Suppressor macrophage (primary cell): ENCODE measurements at regions not wholly inside any gene's neighbourhood (a gene's known extent, or its start where the extent isn't known, plus 50 kb on each side); places are given as distances from the start of the nearest gene placed in this dataset.
A peak's percentile ranks its signal among the peaks of the same experiment; 100 is the strongest.
"Not testable (repeated sequence)": the region's sequence is repeated elsewhere in the genome, so short reads cannot be mapped to it uniquely, and the experiment has no call there.

Experiments used
- DNase-seq, 4 experiments: peaks; one replicate each; pipeline ENCODE4 v3.0.0-alpha.2; 2020 to 2022

DNA sequence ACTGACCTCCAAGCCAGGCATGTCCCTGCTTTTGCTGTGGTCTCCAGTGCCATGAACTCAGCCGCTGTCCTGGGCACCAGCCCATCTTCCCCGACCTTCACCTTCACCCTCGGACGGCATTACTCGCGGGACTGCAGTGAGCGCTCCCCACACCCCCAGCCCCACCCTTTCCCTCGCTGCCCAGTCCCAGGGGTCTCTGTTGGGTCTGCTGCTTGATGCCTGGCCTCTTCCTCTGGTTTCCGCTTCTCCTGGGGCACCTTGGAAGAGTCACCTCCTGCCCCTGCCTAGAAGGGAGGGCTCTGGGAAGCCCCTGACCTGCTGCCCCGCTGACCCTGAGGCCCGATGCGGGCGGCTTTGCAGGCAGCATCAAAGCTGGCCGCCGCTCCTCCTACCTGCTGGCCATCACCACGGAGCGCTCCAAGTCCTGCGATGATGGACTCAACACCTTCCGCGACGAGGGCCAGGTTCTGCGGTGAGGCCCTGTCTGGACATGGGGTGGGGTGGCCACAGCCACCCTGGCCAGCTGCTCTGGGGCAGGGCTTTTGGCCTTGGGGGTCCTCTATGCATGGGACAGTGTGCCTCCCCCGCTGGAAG is 102.3 kb downstream of the ZNF267 start:
- not testable (repeated sequence) for DNase-seq

DNA sequence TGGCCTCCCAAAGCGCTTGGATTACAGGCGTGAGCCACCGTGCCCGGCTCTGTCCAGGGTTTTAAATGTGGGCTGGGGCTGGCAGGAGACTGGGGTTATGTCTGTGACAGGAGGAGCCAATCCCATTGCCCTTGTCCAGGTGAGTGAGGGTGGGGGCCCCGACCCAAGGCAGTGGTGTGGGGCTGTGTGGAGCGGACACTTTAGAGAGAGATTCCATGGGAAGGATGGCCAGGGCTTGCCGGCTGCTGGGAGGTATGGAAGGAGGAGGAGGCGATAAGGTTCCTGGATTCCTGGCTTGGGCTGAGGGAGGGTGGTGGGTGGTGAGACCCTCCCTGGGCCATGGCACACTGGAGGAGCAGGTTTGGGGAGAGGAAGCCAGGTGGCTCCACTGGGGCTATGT is 104.9 kb downstream of the ZNF267 start:
- not testable (repeated sequence) for DNase-seq

DNA sequence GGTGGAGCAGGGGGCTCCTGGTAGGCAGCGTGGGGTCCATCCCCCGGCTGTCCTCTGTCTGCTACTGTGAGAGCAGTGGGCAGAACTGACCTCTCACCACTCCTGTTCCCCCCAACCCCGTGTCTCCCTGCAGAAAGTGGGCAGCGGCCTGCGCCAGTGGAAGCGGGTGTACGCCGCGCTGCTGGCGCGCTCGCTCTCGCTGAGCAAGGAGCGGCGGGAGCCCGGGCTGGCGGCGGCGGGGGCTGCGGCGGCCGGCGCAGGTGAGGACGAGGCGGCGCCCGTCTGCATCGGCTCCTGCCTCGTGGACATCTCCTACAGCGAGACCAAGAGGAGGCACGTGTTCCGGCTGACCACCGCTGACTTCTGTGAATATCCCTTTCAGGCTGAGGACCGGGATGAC is 108.1 kb downstream of the ZNF267 start:
- DNase-seq = not testable (repeated sequence)

DNA sequence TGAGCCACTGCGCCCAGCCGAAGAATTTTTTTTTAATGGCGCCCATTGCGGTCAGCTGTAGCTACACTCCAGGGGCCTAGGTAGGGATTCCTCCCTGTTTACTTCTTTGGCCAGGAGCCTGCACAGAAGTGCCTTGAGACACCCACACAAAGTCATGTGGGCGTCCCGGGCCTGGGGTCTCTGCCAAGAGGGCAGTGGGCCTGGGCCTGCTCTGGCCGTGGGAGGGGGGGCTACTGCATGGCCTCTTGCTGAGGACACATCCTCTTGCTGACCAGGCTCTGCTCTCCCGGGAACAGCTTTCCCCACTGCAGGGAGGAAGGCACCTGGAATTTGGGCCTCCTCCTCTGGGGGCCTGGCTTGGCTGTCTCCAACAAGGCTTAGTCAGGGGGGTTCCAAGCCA is 109.4 kb downstream of the ZNF267 start:
- not testable (repeated sequence) for DNase-seq

DNA sequence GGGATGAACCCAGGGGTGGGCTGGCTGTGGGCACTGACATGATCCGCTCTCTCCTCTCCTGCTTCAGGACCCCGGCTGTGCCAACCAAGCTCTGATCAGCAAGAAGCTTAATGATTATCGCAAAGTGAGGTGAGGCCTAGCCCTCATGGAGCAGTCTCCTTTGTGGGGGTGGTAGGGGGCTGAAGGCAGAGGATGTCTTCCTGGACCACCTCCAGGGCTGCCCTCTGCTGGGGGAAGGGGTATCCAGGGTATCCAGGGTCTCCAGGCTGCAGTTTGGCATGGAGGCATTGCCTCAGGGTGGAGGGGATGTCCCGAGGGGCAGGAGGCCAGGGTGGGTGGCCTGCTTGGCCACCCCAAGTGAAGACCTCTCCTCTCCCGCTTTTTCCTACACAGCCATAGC is 110.1 kb downstream of the ZNF267 start:
- DNase-seq = not testable (repeated sequence)

DNA sequence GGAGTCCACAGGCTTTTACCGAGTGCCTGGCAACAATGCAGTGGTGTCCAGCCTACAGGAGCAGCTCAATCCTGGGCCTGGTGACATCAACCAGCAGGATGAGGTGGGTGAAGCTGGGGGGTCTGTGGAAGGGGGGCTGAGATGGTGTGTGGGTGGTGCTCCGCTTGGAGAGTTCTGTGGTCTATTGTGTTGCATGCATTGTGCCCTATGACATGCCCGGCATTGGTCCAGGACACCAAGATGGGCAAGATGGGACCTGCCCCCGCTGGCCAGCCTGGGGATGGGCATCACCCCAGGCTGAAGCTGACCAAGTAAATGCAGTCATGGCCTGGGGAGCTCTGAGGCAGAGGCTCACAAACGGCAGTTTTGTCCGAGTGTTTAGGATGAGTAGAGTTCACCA is 113.3 kb downstream of the ZNF267 start:
- not testable (repeated sequence) for DNase-seq

DNA sequence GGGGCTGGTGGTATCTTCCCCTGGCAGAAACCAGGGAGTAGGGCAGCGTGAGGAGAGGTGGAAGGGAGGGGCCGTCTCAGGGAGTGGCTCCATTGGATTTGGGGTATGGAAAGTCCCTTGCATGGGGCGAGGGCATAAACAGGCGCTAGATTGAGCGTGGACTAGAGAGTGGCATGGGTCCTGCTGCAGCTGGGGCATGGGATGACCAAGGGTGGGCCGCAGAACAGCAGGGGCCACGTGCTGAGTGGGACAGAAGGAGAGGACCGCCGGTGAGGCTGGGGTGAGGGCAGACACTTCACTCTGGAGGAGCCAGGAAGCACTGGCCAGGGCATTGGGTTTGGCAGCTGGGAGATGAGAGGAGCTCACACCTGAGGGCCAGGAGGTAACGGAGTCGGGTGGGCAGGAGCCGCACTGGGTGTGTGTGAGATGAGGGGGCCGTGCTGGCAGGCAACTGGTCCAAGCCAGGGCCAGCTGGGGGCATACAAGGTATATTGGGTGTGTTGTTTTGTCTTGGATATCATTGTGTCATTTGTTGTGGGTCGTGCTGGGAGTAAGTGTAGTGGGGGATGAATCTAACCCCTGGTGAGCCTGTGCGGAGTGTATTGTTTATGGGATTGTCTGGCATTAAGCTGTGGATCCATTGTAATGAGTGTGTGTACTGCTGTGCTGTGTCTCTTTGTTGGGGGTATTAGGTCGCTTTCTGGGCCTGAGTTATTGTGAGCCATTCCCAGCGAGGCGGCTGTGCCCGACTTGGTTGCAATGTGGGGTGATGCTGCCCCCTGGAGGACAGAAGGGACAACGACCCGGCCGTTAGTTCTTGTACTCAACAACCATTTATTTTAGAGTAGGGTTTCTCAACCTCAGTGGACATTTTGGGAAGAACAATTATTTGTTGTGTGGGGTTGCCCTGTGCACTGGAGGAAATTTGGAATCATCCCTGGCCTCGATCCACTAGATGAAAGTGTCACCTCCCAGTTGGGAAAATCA is 115.3 kb downstream of the ZNF267 start:
- DNase-seq = not testable (repeated sequence)

DNA sequence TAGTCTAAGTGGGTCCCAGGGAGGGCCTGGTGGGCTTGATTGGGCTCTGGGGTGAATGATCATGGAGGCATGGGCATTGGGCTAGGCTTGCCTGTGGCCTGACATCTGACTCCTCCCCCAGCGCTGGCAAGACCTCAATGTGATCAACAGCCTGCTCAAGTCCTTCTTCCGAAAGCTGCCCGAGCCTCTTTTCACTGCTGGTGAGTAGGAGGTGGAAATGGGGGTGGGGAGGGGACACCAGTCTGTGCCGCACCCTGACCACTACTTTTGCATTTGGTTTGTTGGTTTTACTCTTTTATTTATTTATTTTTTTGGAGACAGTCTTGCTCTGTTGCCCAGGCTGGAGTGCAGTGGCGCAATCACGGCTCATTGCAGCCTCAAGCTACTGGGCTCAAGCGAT is 116.7 kb downstream of the ZNF267 start:
- DNase-seq = not testable (repeated sequence)

DNA sequence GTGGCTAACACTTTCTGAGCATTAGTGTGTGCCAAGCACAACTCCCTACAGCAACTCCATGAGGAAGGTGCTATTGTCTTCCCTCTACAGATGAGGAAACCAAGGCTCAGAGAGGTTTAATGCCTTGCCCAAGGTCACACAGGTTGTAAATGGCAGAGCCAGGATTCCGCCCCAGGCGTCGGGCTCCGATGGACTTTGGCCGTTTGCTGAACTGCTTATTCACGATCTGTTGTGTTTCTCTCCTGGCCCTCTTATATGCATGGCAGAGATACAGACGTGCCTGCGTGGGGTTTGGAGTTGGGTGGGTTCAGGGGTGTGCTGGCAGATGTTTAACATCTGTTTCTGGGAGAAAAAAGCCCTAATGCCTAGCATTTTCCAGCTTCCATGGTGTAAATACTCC is 117.4 kb downstream of the ZNF267 start:
- not testable (repeated sequence) for DNase-seq

DNA sequence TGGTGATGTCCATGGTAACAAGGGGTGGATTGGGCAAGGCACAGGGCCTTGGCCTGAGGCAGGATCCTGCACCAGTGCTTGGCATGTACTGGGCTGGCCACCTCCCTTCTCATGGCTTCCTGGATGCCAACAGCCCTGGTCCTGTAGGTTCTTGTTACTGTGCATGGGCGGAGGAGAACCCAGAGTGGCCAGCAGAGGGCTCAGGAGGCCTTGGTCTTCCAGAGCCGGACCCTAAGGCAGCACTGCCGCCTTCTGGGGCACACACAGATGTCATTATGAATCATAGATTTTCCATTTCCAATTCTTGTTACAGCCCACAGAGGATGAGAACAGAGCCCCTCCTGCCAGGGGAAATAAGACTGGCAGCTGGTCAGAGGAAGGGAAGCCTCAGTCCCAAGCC is 122.7 kb downstream of the ZNF267 start:
- DNase-seq = not testable (repeated sequence)

DNA sequence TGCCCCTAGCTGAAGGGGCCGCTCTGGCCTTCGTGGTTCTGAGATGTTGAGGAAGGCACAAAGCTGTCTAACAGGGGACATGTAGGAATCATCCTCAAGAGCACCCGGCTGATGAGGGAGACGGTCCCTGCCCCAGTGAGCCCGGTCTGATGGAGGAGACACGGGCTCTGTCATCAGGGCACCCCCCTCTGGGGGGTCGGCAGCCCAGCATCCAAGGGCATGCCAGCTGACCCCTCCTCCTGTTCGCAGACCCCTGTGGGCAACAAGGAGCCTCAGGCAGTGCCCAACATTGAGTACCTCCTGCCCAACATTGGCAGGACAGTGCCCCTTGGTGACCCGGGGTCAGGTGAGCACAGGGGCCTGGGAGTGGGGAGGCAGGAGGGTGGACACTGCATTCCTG is 128.9 kb downstream of the ZNF267 start:
- DNase-seq = not testable (repeated sequence)

DNA sequence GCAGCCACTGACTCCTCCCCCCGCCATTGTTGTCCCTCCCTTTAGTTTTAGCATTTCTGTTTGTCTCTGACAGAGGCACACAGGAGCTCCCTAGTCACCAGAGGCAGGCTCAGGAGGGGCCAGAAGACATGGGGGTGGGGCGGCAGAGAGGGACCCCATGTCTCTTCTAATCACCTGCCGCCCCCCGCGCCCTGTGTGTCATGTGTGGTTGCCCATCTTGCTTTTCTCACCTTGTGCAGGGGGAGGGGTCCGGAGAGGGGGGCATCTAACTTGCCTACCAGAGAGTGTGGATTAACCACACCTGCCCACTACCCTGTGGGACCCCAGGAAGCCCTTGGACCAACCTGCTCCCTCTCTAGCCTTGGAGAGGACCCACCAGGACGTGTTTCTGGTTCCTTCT is 130.2 kb downstream of the ZNF267 start:
- DNase-seq = not testable (repeated sequence)

DNA sequence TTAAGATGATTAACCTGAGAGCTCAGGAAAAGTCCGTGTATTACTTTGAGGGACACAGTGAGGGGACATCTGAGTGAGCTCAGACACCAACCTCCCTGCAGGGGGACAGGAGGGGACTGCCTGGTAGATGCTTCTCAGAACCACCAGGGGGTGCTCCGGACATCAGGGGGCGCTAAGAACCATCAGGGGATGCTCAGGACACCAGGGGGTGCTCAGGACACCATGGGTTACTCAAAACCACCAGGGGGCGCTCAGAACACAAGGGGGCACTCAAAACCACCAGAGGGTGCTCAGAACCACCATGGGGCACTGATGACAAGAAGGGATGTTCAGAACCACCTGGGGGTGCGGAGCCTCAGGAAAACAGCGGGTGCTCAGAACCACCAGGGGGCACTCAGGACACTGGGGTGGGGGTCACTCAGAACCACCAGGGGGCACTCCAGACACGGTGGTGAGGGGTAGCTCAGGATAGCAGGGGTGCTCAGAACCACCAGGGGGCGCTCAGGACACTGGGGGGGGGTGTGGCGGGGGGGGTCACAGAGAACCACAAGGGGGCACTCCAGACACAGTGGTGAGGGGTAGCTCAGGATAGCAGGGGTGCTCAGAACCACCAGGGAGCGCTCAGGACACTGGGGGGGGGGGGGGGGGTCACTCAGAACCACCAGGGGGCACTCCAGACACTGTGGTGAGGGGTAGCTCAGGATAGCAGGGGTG is 165.3 kb downstream of the ZNF267 start:
- DNase-seq = peak in 2 of 4 experiments; percentile 0 to 1

DNA sequence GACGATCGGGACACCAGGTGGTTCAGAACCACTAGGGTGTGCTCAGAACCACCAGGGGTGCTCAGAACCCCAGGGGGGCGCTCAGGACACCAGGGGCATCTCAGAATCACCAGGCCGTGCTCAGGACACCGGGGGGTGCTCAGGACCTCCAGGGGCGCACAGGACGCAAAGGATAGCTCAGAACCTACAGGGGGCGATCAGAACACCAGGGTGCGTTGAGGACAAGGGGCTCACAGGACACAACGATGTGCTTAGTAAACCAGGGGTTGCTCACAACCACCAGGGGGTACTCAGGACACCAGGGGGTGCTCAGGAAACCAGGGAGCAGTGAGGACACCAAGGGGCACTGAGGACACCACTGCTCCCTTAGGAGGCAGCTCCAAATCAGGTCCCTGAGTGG is 166.3 kb downstream of the ZNF267 start:
- not testable (repeated sequence) for DNase-seq

DNA sequence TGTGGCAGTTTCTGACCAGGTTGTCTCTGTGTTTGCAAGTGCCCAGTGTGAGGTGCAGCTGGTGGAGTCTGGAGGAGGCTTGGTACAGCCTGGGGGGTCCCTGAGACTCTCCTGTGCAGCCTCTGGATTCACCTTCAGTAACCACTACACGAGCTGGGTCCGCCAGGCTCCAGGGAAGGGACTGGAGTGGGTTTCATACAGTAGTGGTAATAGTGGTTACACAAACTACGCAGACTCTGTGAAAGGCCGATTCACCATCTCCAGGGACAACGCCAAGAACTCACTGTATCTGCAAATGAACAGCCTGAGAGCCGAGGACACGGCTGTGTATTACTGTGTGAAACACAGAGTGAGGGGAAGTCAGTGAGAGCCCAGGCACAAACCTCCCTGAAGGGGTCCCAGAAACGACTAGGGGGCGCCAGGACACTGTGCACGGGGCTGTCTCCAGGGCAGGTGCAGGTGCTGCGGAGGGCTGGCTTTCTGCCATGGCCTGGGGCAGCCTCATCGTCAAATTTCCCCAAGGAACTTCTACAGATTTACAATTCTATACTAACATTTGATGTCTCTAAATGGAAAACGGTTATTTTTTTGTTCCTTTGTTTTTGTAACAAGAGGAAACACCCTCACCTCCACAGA is 187.0 kb upstream of the TP53TG3D start:
- peak in 2 of 4 experiments; percentile 0 to 1 for DNase-seq

DNA sequence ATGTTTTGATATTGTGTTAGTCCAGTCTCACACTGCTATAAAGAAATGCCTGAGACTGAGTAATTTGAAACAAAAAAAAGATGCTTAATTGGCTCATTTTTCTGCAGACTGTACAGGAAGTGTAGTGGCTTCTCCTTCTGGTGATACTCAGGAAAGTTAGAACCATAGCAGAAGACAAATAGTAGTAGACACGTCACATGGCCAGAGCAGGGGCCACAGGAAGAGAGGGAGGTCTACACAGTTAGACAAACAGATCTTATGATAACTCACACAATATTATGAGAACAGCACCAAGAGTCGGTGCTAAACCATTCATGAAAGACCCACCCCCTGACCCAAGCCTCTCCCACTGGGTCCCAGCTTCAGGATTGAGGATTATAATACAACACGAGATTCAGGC is 181.5 kb upstream of the TP53TG3D start:
- not testable (repeated sequence) for DNase-seq

DNA sequence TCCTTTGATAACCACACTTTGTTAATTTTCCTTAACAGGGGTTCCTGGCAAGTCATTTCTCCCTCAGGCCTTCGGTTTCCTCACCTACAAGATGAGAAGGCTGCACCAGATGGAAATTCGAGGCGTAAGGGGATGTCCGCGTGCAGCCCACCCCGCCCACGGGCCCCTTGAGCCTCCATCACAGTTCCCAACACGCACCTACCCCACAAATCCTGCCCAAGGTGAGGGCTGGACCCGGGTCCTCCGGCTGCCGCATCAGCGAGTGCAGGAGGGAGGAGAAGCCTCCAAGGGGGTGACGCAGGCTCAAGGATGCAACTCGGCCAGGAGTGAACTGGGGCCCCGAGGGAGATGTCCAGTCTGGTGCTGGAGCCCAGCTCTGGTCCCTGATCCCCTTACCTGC is 169.2 kb upstream of the TP53TG3D start:
- not testable (repeated sequence) for DNase-seq

DNA sequence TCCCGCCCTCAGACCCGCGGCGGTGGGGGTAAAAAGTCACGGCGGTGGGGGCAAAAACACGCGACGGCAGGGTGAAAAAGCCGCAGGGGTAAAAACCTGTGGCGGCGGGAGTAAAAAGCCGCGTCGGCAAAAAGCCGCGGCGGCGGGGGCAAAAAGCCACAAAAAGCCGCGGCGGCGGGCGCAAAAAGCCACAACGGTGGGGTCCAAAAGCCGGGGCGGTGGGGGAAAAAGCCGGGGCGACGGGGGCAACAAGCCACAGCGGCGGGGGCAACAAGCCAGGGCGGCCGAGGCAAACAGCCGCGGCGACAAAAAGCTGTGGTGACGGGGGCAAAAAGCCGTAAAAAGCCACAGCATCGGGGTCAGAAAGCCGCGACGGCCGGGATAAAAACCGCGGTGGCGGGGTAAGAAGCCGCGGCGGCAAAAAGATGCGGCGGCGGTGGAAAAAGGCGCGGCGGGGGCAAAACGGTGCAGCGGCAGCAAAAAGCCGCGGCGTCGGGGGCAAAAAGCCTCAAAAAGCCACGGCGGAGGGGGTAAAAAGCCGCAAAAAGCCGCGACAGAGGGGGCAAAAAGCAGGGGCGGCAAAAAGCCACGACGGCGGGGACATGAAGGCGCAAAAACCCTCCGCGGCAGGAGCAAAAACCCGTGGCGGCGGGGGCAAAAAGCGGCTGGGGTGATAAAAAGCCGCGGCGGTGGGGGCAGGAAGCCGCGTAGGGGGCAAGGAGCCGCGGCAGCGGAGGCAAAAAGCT is 168.3 kb upstream of the TP53TG3D start:
- DNase-seq = peak in 2 of 4 experiments; percentile 0

DNA sequence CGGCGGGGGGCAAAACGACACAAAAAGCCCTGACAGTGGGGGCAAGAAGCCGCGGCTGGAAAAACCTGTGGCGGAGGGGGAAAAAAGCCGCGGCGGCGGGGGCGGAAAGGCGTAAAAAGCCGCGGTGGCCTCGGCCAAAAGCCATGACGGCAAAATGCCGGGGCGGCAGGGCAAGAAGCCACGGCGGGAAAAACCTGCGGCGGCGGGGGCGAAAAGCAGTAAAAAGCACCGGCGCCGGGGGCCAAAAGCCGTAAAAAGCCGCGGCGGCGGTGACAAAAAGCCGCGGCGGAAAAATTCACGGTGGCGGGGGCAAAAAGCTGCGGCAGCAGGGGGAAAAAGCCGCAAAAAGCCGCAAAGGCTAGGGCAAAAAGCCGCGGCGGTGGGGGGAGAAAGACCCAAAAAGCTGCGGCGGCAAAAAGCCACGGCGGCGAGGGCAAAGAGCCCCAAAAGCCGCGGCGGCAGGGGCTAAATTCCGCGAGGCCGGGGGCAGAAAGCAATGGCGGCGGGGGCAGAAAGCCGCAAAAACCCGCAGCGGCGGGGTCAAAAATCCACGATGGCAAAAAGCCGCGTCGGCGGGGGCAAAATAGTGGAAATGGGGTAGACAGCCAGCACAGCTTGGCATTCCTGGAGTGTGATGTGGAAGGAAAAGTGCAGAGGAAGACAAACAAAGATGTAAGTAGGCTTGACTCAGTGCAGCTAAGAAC is 167.5 kb upstream of the TP53TG3D start:
- peak in 3 of 4 experiments; percentile 0 to 22 (median 3) for DNase-seq

DNA sequence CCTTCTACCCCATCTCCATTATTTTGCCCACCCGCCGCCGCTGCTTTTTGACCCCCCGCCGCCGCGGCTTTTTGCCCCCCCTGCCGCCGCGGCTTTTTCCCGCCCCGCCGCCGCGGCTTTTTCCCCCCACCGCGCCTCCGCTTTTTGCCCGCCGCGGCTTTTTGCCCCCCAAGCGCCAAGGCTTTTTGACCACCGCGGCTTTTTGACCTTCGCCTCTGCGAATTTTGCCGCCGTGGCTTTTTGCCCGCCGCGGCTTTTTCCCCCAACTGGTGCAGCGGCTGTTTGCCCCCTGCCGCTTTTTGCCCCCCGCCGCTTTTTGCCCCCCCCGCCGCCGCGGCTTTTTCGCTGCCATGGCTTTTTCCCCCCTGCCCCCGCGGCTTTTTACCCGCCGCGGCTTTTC is 137.5 kb upstream of the TP53TG3D start:
- peak in 2 of 4 experiments; percentile 2 to 8 for DNase-seq

DNA sequence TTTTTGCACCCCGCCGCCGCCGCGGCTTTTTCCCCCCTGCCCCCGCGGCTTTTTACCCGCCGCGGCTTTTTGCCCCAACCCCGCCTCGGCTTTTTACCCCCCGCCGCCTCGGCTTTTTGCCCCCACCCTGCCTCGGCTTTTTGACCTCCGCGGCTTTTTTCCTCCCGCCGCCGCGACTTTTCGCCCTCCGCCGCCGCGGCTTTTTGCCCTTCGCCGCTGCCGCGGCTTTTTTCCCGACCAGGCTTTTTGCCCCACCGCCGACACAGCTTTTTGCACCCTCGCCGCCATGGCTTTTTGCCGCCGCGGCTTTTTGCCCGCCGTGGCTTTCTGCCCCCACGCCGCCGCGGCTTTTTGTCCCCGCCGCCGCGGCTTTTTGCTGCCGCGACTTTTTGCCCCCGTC is 137.0 kb upstream of the TP53TG3D start:
- DNase-seq = peak in 2 of 4 experiments; percentile 14 to 28
